Liver (tissue), 7 donors: ENCODE measurements at regions not wholly inside any gene's neighbourhood (a gene's known extent, or its start where the extent isn't known, plus 50 kb on each side); places are given as distances from the start of the nearest gene placed in this dataset.

Experiments used
- DNase-seq: peaks from one replicate; pipeline ENCODE4 v3.0.0-alpha.2; 2017; ENCODE audit warnings: low spot score
- H3K27ac ChIP-seq, 2 donors: one replicate each; pipeline ENCODE4 v1.7.0; 2013; ENCODE audit warnings: inconsistent platforms in 2 of 2, low read length in 2 of 2, control low read depth in 1 of 2, low read depth in 1 of 2, mild to moderate bottlenecking in 1 of 2
- H3K27me3 ChIP-seq, 4 donors: one replicate each; pipeline versions ENCODE4 v1.6.1 to v1.7.0; 2013; ENCODE audit warnings: low read length in 3 of 4, inconsistent platforms in 1 of 4, mild to moderate bottlenecking in 1 of 4, moderate library complexity in 1 of 4; ENCODE audit not compliant: control insufficient read depth in 4 of 4, insufficient read depth in 4 of 4
- H3K36me3 ChIP-seq, 4 donors: one replicate each; pipeline versions ENCODE4 v1.6.1 to v1.7.0; 2013; ENCODE audit warnings: low read length in 3 of 4, mild to moderate bottlenecking in 3 of 4, low read depth in 1 of 4, moderate library complexity in 1 of 4; ENCODE audit not compliant: control insufficient read depth in 4 of 4, insufficient read depth in 3 of 4
- H3K4me1 ChIP-seq, 4 donors: one replicate each; pipeline versions ENCODE4 v1.6.1 to v1.7.0; 2013; ENCODE audit warnings: low read length in 3 of 4, mild to moderate bottlenecking in 3 of 4, moderate library complexity in 1 of 4; ENCODE audit not compliant: control insufficient read depth in 4 of 4, insufficient read depth in 4 of 4
- H3K4me3 ChIP-seq, 3 donors: one replicate each; pipeline versions ENCODE4 v1.6.1 to v1.7.0; 2013; ENCODE audit warnings: low read length in 3 of 3, control low read depth in 1 of 3, low read depth in 1 of 3, mild to moderate bottlenecking in 1 of 3
- H3K9ac ChIP-seq, 2 donors: one replicate each; pipeline ENCODE4 v1.7.0; 2013; ENCODE audit warnings: low read length in 2 of 2, mild to moderate bottlenecking in 2 of 2, moderate library complexity in 2 of 2, control low read depth in 1 of 2, low read depth in 1 of 2
- H3K9me3 ChIP-seq, 4 donors: one replicate each; pipeline versions ENCODE4 v1.6.1 to v1.7.0; 2013; ENCODE audit warnings: low read length in 3 of 4; ENCODE audit not compliant: control insufficient read depth in 4 of 4
- ATF3 ChIP-seq: IDR thresholded peaks from 2 replicates; pipeline ENCODE4 v1.6.1; 2016; ENCODE audit warnings: antibody characterized with exemption
- CTCF ChIP-seq: fragments of 150-350 bp; IDR thresholded peaks from 2 replicates; pipeline ENCODE4 v1.5.1; 2017; ENCODE audit warnings: improper control_type of control experiment, low read depth, low read length; ENCODE audit not compliant: missing input control
- EGR1 ChIP-seq, 2 donors: IDR thresholded peaks; 2 replicates each; pipeline ENCODE4 v1.6.1; 2016 to 2018; ENCODE audit warnings: antibody characterized with exemption in 2 of 2, low read depth in 2 of 2
- FOXA1 ChIP-seq: IDR thresholded peaks from 2 replicates; pipeline ENCODE4 v1.6.1; 2016; ENCODE audit warnings: antibody characterized with exemption
- FOXA2 ChIP-seq: IDR thresholded peaks from 2 replicates; pipeline ENCODE4 v1.6.1; 2016; ENCODE audit warnings: antibody characterized with exemption
- GABPA ChIP-seq, 2 donors: IDR thresholded peaks in 1 of 2; conservative IDR thresholded peaks in 1 of 2; 2 replicates each; pipeline ENCODE4 v1.6.1; 2016; ENCODE audit warnings: antibody characterized with exemption in 2 of 2, mild to moderate bottlenecking in 1 of 2, moderate library complexity in 1 of 2
- HNF4A ChIP-seq, 2 donors: conservative IDR thresholded peaks; 2 replicates each; pipeline ENCODE4 v1.6.1; 2016; ENCODE audit warnings: antibody characterized with exemption in 2 of 2, mild to moderate bottlenecking in 2 of 2
- HNF4G ChIP-seq: IDR thresholded peaks from 2 replicates; pipeline ENCODE4 v1.6.1; 2016; ENCODE audit warnings: antibody characterized with exemption
- JUND ChIP-seq, 2 donors: IDR thresholded peaks; 2 replicates each; pipeline ENCODE4 v1.6.1; 2016; ENCODE audit warnings: antibody characterized with exemption in 2 of 2
- MAX ChIP-seq: IDR thresholded peaks from 2 replicates; pipeline ENCODE4 v1.6.1; 2016; ENCODE audit warnings: antibody characterized with exemption
- NR2F2 ChIP-seq: IDR thresholded peaks from 2 replicates; pipeline ENCODE4 v1.6.1; 2016; ENCODE audit warnings: antibody characterized with exemption
- RAD21 ChIP-seq, 2 donors: IDR thresholded peaks; 2 replicates each; pipeline ENCODE4 v1.6.1; 2016; ENCODE audit warnings: antibody characterized with exemption in 2 of 2, mild to moderate bottlenecking in 2 of 2
- REST ChIP-seq: IDR thresholded peaks from 2 replicates; pipeline ENCODE4 v1.6.1; 2016; ENCODE audit warnings: antibody characterized with exemption, mild to moderate bottlenecking
- RXRA ChIP-seq, 2 donors: IDR thresholded peaks; 2 replicates each; pipeline ENCODE4 v1.6.1; 2017 to 2018; ENCODE audit warnings: antibody characterized with exemption in 2 of 2, mild to moderate bottlenecking in 1 of 2
- SP1 ChIP-seq: IDR thresholded peaks from 2 replicates; pipeline ENCODE4 v1.6.1; 2018; ENCODE audit warnings: antibody characterized with exemption, mild to moderate bottlenecking
- TAF1 ChIP-seq: conservative IDR thresholded peaks from 2 replicates; pipeline ENCODE4 v1.6.1; 2016; ENCODE audit warnings: antibody characterized with exemption, mild to moderate bottlenecking
- YY1 ChIP-seq: IDR thresholded peaks from 2 replicates; pipeline ENCODE4 v1.6.1; 2016; ENCODE audit warnings: antibody characterized with exemption, mild to moderate bottlenecking
- ZBTB33 ChIP-seq: IDR thresholded peaks from 2 replicates; pipeline ENCODE4 v1.6.1; 2016; ENCODE audit warnings: antibody characterized with exemption
- donor health status: healthy.
- donor health status: healthy.
- donor health status: healthy.
- donor health status: healthy.

GRCh38 chr1:72827278-72827677, 544.9 kb upstream of the NEGR1 start:
- Histone ChIP-seq H3K4me3 (no peak overlapping the region), H3K9me3 (no peaks in the 10 kb centered on the region), H3K27me3 (no peaks in the 10 kb centered on the region), H3K4me1 (no peaks in the 10 kb centered on the region), H3K9ac (no peak overlapping the region), H3K27ac (no peak overlapping the region), H3K36me3 (no peaks in the 10 kb centered on the region)
- TF ChIP-seq GABPA (IDR thresholded peaks at IDR 0.05 in 1 of 2, conservative IDR thresholded peaks at IDR 0.05 in 1 of 2) (no peak), ZBTB33 (no peak), ATF3 (no peak), CTCF (no peak), NR2F2 (no peak), MAX (no peak), SP1 (no peak), EGR1 (IDR thresholded peaks at IDR 0.05; ENCODE audit: low read depth in 2 of 2) (no peak), FOXA1 (no peak), HNF4A (conservative IDR thresholded peaks at IDR 0.05) (no peak), RXRA (IDR thresholded peaks at IDR 0.05) (no peak), TAF1 (no peak), JUND (IDR thresholded peaks at IDR 0.05) (no peak), HNF4G (no peak), FOXA2 (no peak), RAD21 (IDR thresholded peaks at IDR 0.05) (no peak), YY1 (no peak)
- no peak for DNase-seq

GRCh38 chr1:72804541-72804940, 522.2 kb upstream of the NEGR1 start:
- Histone ChIP-seq H3K27me3 (no peaks in the 10 kb centered on the region), H3K9ac (no peak overlapping the region), H3K9me3 (no peaks in the 10 kb centered on the region), H3K4me3 (no peak overlapping the region), H3K4me1 (no peaks in the 10 kb centered on the region), H3K27ac (no peak overlapping the region), H3K36me3 (no peaks in the 10 kb centered on the region)
- DNase-seq: no peak
- TF ChIP-seq JUND (IDR thresholded peaks at IDR 0.05): no peak
- TF ChIP-seq CTCF: no peak
- TF ChIP-seq REST: no peak
- TF ChIP-seq SP1: no peak
- TF ChIP-seq RXRA (IDR thresholded peaks at IDR 0.05): no peak
- TF ChIP-seq NR2F2: no peak
- no peak for TF ChIP-seq FOXA1
- no peak for TF ChIP-seq GABPA (IDR thresholded peaks at IDR 0.05 in 1 of 2, conservative IDR thresholded peaks at IDR 0.05 in 1 of 2)
- TF ChIP-seq TAF1: no peak
- no peak for TF ChIP-seq ATF3
- no peak for TF ChIP-seq HNF4A (conservative IDR thresholded peaks at IDR 0.05)
